NCI-H524 treated with DMSO at 0.1 percent for 48 hours (cell line): ENCODE measurements at regions not wholly inside any gene's neighbourhood (a gene's known extent, or its start where the extent isn't known, plus 50 kb on each side); places are given as distances from the start of the nearest gene placed in this dataset.
"Not testable (repeated sequence)": the region's sequence is repeated elsewhere in the genome, so short reads cannot be mapped to it uniquely, and the experiment has no call there.

Experiments
- DNase-seq: peaks from one replicate; lab custom pipeline; 2025; lab: John Stamatoyannopoulos, UW

DNA sequence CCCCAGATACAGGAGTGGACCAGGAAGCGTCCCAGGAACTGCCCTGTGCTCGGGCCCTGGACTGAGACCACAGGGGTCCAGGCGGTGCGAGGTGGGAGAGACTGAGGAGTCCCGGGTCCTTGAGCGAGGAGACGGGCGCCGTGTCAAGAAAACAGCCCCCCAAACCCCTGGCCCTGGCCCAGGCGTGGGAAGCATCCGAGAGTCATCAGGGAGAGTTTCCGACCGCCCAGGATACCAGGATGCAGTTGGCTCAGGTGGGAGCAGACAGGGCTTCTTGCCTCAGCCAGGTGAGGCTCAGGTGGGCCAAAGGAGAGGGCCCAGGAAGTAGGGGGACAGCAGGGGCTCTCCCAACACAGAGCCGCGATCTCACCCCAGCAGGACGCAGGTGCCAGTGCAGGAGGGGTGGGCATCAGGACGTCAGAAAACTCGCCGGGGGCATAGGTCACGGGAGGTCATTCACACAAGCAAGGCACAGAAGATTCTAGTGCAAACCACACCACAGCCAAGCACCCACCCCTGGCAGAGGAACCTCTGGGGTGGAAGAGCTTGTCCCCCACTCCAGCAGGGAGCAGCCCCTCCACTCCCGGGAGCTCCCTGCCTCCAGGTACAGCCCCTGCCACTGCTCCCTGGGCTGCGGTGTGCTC is 102.5 kb upstream of the EIF5 start:
- no peak for DNase-seq

DNA sequence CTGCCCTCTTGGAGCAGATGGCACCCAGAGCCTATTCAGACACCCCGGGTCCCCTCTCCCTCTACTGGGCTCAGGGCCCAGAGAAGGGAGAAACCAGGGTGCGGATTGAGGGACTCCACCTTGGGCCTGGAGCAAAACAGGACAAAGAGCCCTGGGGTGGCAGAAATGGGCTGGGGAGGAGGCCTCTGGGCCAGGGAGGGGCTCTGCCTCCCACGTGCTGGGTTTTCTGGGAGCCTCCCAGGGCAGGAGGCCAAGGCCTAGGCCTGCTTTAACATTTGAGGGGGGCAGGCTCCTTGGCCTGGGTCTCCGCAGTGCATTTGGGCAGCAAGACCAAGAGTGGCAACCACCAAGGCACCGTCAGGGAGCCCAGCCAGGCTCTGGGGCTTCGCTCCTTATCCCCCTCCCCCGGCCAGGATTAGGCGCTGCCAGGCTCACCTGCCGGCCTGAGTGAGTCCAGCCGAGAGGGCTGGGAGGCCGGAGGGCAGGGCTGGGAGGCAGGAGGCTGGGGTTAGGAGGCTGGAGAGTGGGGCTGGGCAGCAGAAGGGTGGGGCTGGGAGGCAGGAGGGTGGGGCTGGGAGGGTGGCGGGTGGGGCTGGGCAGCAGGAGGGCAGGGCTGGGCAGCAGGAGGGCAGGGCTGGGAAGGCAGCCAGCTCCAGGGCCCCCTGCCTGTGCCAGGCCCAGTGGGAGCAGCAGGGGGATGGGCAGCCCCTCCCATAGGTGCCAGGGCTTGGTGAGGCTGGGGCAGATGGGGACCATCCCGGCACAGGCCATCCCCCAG is 101.8 kb upstream of the EIF5 start:
- DNase-seq = peak; percentile 16

DNA sequence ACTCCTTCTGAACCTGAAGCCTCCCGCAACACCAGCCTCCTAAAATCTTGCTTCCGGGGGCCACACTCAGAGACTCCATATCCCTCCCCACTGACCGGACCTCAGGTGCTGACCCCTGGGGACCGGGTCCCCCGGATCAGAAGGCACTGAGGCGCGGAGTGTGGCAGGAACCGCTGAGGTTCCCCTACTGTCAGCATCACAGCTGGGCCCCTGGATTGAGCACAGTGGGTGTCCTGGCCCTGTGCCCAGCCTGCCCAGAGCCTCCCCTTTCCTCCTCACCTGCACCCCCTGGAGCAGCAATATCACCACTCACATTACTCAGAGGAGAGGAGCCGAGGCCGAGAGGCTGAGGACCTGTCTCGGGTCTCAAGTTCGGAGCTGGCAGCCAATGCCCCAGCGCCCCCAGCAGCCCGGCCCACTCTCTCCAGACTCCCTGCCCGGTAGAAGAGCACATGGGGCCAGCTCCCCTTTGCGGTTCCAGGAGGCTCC is 101.2 kb upstream of the EIF5 start:
- peak; percentile 46 for DNase-seq

DNA sequence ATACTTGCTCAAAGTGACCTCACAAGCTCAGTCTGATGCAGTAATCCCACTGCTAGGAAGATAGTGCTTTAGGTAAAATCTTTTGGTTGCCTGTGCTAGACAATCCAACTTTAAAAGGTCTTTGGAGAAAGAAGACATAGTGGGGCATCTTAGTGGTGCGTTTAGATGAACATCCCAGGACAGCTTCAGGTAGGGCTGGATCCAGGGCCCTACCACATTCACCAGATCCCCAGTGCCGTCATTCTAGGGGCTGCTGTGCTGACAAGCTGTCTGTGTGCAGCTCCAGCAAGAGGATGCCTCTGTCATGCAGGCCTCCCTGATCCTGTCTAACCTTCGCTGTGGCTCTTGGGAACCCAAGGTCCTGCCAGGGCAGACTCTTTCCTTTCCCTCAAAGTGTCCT is 100.7 kb upstream of the EIF5 start:
- DNase-seq = no peak

DNA sequence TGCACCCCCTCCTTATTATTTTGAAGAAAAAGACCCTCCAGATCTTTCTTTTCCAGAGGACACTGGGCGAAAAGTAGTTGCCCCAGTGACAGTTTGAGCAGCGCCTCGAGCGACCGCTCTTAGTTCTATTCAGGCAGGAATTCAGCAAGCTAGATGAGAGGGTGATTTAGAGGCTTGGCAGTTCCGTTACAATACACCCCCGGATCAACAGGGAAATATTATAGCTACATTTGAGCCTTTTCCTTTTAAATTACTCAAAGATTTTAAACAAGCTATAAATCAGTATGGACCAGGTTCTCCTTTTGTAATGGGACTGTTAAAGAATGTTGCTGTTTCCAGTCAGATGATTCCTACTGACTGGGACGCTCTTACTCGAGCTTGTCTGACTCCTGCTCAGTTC is 99.2 kb upstream of the EIF5 start:
- DNase-seq = not testable (repeated sequence)

DNA sequence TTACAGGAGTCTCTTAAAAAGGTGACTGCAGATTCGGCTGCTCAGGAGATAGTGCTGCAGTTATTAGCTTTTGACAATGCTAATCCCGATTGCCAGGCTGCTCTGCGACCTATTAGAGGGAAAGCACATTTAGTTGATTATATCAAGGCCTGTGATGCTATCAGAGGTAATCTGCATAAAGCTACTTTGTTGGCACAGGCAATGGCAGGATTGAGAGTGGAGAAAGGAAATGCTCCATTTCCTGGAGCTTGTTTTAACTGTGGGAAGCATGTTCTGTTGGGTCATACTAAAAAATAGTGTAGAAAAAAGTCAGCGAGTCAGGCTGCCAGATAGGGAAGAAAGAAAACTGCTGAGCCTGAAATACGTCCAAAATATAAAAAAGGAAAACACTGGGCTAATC is 98.5 kb upstream of the EIF5 start:
- not testable (repeated sequence) for DNase-seq

DNA sequence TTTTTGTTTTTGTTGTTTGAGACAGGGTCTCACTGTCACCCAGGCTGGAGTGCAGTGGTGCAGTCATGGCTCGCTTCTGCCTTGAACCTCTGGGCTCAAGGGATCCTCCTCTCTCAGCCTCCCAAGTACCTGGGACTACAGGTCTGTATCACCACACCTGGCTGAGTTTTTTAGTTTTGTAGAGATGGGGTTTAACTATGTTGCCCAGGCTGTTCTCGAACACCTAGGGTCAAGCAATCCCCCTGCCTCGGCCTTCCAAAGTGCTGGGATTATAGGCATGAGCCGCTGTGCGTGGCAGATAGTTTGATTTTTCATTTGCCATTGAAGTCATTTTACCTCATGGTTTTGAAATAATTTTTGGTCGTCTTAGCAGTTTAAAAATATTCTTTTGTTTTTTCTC is 94.3 kb upstream of the EIF5 start:
- no peak for DNase-seq

DNA sequence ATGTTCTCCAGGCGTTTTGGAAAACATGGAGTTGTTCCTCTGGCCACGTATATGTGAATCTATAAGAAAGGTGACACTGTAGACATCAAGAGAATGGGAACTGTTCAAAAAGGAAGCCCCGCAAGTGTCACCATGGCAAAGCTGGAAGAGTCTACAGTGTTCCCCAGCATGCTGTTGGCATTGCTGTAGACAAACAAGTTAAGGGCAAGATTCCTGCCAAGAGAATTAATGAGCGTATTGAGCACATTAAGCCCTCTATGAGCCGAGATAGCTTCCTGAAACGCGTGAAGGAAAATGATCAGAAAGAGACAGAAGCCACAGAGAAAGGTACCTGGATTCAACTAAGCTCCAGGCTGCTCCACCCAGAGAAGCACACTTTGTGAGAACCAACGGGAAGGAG is 92.5 kb upstream of the EIF5 start:
- DNase-seq = no peak

DNA sequence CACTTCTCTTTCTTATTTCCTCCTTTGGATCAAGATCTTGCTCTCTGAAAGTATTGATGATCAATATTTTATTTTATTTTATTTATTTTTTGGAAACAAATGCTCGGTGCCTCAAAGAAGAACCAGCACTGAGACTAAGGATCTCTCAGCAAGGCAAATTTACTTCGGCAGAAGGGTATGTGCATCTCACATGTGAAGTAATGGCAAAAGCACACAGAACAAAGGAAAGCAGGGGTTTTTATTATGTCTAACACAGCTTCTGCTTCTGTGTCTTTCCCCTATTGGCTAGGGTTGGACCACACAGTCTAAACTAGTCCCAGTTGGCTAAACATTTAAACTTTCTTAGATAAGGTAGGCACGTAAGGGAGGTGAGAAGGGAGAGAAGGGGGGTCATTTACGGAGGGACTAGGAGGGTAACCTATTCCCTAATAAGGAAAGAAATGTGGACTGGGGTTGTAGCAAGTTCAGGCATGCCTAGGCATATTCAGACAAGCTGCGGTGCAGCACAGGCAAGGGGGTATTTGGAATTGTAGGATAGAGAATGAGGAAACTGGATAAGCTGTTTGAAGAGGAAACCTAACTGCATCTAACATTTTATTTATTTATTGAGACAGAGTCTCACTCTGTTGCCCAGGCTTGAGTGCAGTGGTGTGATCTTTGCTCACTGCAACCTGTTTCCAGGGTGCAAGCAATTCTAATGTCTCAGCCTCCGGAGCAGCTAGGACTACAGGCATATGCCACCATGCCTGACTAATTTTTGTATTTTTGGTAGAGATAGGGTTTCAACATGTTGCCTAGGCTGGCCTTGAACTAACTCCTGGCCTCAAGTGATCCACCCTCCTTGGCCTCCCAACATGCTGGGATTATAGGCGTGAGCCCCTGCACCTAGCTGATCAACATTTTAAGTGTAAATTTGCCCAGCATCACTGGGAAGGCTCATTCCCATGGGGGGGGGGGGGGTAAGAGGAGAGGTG is 90.0 kb upstream of the EIF5 start:
- no peak for DNase-seq

DNA sequence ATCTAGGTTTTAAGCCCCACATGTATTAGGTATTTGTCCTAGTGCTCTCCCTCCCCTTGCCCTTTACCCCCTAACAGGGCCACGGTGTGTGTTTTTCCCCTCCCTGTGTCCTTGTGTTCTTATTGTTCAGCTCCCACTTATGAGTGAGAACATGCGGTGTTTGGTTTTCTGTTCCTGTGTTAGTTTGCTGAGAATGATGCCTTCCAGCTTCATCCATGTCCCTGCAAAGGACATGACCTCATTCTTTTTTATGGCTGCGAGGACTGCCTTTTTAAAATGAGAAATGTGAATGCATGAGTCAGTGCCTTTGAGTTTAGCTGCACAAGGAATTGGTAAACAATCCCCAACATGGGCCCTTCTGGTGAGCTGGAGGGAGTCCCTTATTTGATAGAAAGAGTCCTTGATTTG is 88.4 kb upstream of the EIF5 start:
- DNase-seq = not testable (repeated sequence)

DNA sequence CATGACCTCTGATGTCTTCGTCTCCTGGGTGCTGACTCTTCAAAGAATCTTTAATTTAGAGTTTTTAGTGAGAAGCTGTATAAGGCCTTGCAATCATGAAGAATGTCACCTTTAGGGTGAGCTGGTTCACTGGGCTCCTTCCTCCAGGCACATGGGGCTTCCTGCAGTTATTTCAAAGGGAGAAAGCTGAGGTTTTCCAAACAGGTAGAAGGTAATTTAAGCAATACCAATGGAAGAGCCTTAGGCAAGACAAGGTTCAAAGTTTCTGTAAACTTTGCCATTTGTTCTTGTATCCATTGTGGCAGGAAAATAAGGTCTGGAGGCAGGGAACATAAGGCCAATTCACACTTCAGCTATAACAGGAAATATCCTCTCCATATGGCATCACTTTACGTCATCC is 88.0 kb upstream of the EIF5 start:
- no peak for DNase-seq

DNA sequence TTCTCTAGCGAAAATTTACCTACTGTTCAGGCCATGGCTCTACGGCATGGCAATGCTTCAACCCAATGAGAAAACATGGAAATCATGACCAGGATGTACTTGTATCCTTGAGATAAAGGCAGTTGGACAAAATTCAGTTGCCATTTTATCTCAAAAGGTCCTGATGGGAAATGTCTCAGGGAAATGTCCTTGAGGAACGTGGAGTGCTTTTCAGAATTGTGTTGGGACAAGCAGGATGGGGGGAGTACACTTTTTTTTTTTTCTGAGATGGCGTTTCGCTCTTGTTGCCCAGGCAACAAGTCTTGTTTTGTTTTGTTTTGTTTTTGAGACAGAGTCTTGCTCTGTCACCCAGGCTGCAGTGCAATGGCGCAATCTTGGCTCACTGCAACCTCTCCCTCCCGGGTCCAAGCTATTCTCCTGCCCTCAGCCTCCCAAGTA is 86.8 kb upstream of the EIF5 start:
- no peak for DNase-seq

DNA sequence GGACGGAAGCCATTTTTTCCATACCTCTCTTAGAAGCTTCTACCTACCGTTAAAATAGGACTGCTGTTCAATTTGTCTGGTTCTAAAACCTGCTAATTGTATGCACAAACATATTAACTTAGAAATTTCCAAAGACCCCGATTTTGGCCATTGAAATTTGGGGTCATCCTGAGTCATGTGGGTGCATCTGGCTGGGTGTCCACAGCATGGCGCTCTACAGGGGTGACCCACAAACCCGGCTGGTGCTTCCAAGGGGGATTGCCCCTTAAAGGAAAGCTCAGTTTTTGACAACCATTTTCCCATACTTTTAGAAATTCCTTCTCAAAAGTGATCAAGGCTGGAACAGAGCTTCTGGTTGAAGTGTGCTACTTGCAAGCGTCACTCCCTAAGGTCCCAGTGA is 83.9 kb upstream of the EIF5 start:
- DNase-seq = no peak

DNA sequence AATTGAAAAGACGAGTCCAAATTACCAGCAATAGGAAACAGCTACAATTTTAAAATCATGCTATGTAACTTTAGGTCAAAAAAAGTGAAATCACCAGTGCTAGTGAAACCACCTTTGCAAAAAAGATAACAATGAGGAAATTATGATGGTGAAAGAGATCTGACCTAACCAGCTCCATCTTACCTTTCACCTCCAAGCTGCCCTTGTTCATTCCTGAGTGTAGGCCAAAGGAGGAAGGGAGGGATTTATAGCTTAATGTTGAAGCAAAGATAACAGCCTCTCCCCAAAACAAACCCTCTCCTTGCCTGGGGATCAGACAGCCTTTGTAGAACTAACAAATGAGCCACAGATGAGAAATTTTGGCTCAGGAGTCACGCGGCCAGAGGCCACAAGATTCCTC is 83.2 kb upstream of the EIF5 start:
- no peak for DNase-seq

DNA sequence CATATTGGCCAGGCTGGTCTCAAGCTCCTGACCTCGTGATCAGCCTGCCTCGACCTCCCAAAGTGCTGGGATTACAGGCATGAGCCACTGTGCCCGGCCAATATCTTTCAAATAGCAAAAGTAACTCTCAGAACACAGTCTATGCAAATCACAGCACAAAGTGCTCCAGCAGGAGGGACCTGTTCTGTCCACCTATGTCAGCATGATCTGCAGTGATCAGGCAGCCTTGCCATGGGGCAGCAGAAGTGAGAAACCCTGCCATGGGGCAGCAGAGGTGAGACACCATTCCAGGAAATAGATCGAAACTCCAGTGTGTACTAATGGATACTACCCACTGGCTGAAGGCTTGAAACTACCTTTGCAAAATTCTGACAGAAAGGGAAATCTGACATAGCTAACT is 78.5 kb upstream of the EIF5 start:
- DNase-seq = no peak

DNA sequence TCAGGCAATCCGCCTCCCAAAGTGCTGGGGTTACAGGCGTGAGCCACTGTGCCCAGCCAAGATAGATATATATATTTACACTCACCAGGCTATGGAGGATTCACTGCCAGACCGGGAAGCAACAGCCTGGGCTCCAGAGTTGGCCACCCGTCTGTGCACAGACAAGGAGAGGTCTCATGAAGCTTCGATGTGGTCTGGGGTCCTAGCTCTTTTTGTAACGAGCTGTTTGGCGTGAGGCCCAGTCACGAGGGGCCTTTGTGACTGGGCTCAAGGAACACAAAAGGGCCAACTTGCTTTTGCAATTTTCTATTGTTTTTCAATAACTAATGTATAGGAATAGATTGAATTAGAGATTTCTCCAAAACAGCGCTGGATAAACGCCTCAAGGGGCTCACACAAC is 77.6 kb upstream of the EIF5 start:
- no peak for DNase-seq

DNA sequence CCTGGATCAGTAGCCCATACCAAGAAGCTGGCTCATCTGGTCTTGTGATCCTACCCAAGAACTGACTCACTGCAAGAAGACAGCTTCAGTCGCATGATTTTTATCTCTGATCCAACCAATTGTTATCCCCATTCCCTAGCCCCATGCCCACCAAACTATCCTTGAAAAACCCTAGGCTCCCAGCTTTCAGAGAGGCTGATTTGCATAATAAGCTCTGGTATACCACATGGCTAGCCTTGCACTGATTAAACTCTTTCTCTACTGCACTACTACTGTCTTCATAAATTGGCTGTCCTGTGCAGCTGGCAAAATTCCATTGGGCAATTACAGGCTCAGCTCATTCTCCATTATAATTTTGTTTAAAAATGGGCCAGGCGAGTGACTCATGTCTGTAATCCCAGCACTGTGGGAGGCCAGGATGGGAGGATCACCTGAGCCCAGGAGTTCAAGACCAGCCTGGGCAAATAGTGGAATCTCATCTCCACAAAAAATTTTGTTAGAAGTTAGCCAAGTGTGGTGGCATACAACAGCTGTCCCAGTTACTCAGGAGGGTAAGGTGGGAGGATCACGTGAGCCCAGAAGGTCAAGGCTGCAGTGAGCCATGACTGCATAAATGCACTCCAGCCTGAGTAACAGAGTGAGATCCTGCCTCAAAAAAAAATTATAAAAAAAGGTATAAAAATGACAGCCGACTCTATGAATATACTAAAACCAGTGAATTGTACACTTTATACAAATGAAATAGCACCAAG is 76.7 kb upstream of the EIF5 start:
- DNase-seq = no peak

DNA sequence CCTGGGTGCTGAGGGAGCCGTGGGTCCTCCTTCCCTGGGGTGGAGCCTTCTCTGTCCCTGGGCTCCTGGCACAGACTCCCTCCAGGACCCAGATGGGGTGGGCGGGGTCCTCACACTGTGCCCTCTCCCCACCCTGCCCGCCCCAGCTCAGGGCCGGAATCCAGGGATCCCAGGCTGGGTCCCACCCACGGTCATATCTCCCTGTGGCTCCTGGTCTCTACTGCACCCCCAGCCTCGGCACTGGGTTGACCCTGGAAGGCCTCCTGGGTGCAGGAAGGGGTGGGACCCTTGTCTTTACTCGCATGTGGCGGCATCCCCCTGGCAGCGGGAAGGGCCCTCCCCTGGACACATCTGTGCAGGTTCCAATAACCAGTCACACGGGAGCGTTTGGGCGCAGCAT is 75.8 kb upstream of the EIF5 start:
- DNase-seq = no peak

DNA sequence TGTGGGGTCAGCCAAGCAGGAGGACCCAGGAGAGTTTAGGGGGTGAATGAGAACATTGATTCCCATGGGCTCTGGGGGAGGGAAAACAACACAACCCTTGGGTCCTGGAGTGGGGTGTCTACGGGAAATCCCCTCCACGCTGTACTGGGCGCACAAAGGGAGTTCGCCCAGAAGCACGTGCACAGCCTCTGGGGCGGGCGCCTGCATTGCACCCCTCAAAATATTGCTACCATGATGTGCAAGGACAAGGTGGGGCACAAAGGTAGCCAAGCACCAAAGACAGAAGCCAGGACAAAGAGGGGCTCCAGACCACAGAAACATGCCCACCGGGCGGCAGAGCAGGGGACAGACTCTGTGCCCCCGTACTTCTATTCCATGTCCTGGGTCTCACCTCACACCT is 74.9 kb upstream of the EIF5 start:
- DNase-seq = no peak

DNA sequence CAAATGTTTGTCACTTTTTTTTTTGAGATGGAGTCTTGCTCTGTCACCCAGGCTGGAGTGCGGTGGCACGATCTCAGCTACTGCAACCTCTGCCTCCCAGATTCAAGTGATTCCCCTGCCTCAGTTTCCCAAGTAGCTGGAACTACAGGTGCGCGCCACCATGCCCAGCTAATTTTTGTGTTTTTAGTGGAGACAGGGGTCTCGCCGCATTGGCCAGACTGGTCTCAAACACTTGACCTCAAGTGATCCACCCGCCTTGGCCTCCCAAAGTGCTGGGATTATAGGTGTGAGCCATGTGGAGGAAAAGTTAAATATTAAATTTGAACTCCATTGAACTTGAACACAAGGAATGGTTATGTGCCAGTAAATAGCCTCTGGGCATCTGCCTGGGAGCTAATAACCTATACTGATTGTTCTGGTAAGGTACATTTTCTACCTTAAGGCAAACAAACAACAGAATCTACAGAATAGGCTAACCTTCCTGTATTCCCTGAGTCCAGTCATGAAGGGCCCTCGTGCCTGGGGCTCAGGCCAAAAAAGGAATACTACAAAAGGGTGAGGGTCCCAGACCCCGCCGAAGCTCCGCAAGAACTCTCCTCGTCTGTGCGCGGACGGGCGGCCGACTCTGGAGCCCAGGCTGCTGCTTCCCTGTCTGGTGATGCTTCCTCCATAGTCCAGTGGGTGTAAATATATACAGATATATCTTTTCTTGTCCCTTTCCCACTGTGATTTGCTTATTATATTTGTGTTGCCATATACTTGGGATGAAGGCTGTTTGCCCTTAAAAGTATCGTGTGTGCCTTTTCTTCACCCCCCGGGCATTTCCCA is 74.0 kb upstream of the EIF5 start:
- DNase-seq = no peak

DNA sequence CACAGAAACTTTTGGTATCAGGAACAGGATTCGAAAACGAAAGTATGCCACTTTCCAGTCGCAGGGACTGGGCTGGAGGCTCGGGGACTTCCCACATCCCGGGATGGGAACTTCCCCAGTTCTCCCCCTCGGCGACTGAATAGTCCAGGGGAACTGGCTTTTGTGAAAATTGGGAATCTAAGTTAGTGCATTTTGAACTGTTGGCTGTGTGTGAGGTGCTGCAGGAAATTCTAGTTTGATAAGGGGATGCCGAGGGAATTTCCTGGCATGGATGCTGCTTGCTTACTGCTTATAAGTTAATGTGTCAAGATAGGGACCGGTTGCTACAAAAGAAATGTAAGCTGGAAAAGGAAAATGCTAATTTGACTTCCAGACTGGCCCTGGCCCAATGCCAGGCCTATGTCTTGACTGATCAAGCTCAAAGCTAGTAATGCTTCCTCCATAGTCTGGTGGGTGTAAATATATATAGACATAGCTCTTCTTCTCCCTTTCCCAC is 73.4 kb upstream of the EIF5 start:
- DNase-seq = peak; percentile 22
